GM12891 (cell line): ENCODE measurements at regions not wholly inside any gene's neighbourhood (a gene's known extent, or its start where the extent isn't known, plus 50 kb on each side); places are given as distances from the start of the nearest gene placed in this dataset.

ENCODE experiments used
- DNase-seq: peaks from one replicate; pipeline ENCODE4 v3.0.0; 2011; ENCODE audit warnings: low spot score; ENCODE audit not compliant: insufficient read length
- FAIRE-seq: peaks from 2 replicates; lab custom pipeline; 2011; peaks lifted over from hg19 to GRCh38; lab: Jason Lieb, UNC
- PAX5 ChIP-seq: IDR thresholded peaks from 2 replicates; pipeline ENCODE4 v1.6.1; 2011; ENCODE audit warnings: low read length, moderate library complexity, mild to moderate bottlenecking; ENCODE audit not compliant: insufficient read depth, severe bottlenecking
- POLR2A ChIP-seq: IDR thresholded peaks from 2 replicates; pipeline ENCODE4 v1.6.1; 2011; ENCODE audit warnings: low read depth, low read length, control low read depth
- POLR2AphosphoS5 ChIP-seq: IDR thresholded peaks from 2 replicates; pipeline ENCODE4 v1.6.1; 2011; ENCODE audit warnings: low read depth, low read length, control low read depth
- POU2F2 ChIP-seq: IDR thresholded peaks from 2 replicates; pipeline ENCODE4 v1.6.1; 2011; ENCODE audit warnings: low read depth, mild to moderate bottlenecking, control low read depth, low read length, moderate library complexity
- SPI1 ChIP-seq: IDR thresholded peaks from 2 replicates; pipeline ENCODE4 v1.6.1; 2011; ENCODE audit warnings: low read depth, low read length, control low read depth
- TAF1 ChIP-seq: IDR thresholded peaks from 2 replicates; pipeline ENCODE4 v1.6.1; 2011; ENCODE audit warnings: low read depth, low read length, control low read depth

- TF ChIP-seq PAX5 = no peak
- no peak for TF ChIP-seq POLR2AphosphoS5
- TF ChIP-seq TAF1 = no peak
- TF ChIP-seq POU2F2 = no peak
- FAIRE-seq = no peak
Measured at GRCh38 chr13:112233256-112233655, 142.9 kb upstream of the SPACA7 start.

GRCh38 chr13:112233716-112234115 lies 142.4 kb upstream of the SPACA7 start:
- DNase-seq (no peak), FAIRE-seq (no peak)
- TF ChIP-seq SPI1 (no peak), POU2F2 (no peak)

More at GRCh38 chr13:112233256-112233655, 142.9 kb upstream of the SPACA7 start:
- DNase-seq = no peak

GRCh38 chr13:112234131-112234875 lies 141.9 kb upstream of the SPACA7 start:
- DNase-seq (no peak), FAIRE-seq (no peak)

GRCh38 chr13:112236016-112236415 lies 140.1 kb upstream of the SPACA7 start:
- FAIRE-seq (no peak), DNase-seq (no peak)
- TF ChIP-seq POLR2AphosphoS5 (no peak), POLR2A (no peak), SPI1 (no peak), POU2F2 (no peak), PAX5 (no peak), TAF1 (no peak)

More at GRCh38 chr13:112234131-112234875, 141.9 kb upstream of the SPACA7 start:
- TF ChIP-seq POLR2A = no peak
- no peak for TF ChIP-seq PAX5
- no peak for TF ChIP-seq POU2F2
- no peak for TF ChIP-seq POLR2AphosphoS5
- no peak for TF ChIP-seq SPI1
- TF ChIP-seq TAF1 = no peak

- TF ChIP-seq POLR2A (no peak), POLR2AphosphoS5 (no peak), TAF1 (no peak), POU2F2 (no peak), SPI1 (no peak), PAX5 (no peak)
- DNase-seq (no peak), FAIRE-seq (no peak)
Measured at GRCh38 chr13:112236539-112237197, 139.5 kb upstream of the SPACA7 start.

- DNase-seq (no peak), FAIRE-seq (no peak)
- TF ChIP-seq POLR2AphosphoS5 = no peak
- no peak for TF ChIP-seq POLR2A
- no peak for TF ChIP-seq PAX5
- TF ChIP-seq POU2F2 = no peak
- TF ChIP-seq SPI1 = no peak
- TF ChIP-seq TAF1 = no peak
Measured at GRCh38 chr13:112238436-112238995, 137.6 kb upstream of the SPACA7 start.

- no peak for FAIRE-seq
- DNase-seq = no peak
- TF ChIP-seq SPI1 (no peak), PAX5 (no peak), TAF1 (no peak), POLR2AphosphoS5 (no peak), POU2F2 (no peak), POLR2A (no peak)
Measured at GRCh38 chr13:112240076-112240475, 136.1 kb upstream of the SPACA7 start.

GRCh38 chr13:112241288-112241687 lies 134.9 kb upstream of the SPACA7 start:
- DNase-seq (no peak), FAIRE-seq (no peak)
- no peak for TF ChIP-seq PAX5
- TF ChIP-seq POU2F2 = no peak
- TF ChIP-seq POLR2AphosphoS5 = no peak
- no peak for TF ChIP-seq POLR2A
- no peak for TF ChIP-seq TAF1
- TF ChIP-seq SPI1 = no peak

- FAIRE-seq = no peak
- no peak for DNase-seq
Measured at GRCh38 chr13:112242777-112243176, 133.4 kb upstream of the SPACA7 start.

More at GRCh38 chr13:112242777-112243176, 133.4 kb upstream of the SPACA7 start:
- TF ChIP-seq TAF1 (no peak), POLR2A (no peak), POLR2AphosphoS5 (no peak), SPI1 (no peak), POU2F2 (no peak), PAX5 (no peak)
